ENCODE measurements at regions not wholly inside any gene's neighbourhood (a gene's known extent, or its start where the extent isn't known, plus 50 kb on each side); places are given as distances from the start of the nearest gene placed in this dataset.

DNA sequence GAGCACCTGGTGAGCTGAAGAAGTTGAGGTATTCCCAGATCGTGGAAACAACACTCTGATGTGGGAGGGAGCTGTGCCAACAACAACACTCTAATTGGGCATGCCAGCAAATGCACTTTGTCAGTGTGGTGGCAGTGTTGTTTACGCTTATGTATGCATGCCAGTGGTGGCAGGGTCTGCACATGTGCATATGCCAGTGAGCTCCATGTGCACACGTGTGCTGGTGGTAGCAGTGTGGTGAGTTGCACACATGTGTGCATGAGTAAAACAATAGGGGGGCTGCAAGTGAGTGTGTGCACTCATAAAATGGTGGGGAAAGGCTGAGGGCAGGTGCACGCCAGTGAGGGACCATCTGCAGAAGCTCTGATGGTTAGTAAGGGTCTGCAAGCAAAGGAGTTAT, 134.2 kb downstream of the DMRTA1 start:
- no peaks in the 10 kb centered on the region for H3K36me3 Mint-ChIP-seq
- Histone ChIP-seq H2AFZ (replicated peaks) (no peak overlapping the region), H3K27ac (no peak overlapping the region), H3F3A (ENCODE audit: low read depth) (no peaks in the 10 kb centered on the region), H3K4me2 (no peak overlapping the region), H3K79me2 (ENCODE audit: low read depth) (no peaks in the 10 kb centered on the region), H3K9ac (no peak overlapping the region), H3K27me3 (no peaks in the 10 kb centered on the region), H4K20me1 (ENCODE audit: low read depth) (no peaks in the 10 kb centered on the region), H3K4me3 (no peak overlapping the region), H3K4me1 (no peaks in the 10 kb centered on the region), H3K36me3 (no peaks in the 10 kb centered on the region), H3K9me3 (ENCODE audit: low read depth) (no peaks in the 10 kb centered on the region)
- no peak for DNase-seq (ENCODE audit: low spot score)
- no peak overlapping the region for H3K27ac Mint-ChIP-seq
- no peak for TF ChIP-seq EZH2phosphoT487 (IDR thresholded peaks at IDR 0.05)
- TF ChIP-seq EZH2 (IDR thresholded peaks at IDR 0.05), result no peak
- H3K4me3 Mint-ChIP-seq, result no peak overlapping the region
- peaks cover 3% of the 10 kb centered on the region for H3K27me3 Mint-ChIP-seq (ENCODE audit: insufficient read depth, low read depth)
- peaks cover 7% of the 10 kb centered on the region for H3K4me1 Mint-ChIP-seq
- peaks cover 29% of the 10 kb centered on the region for H3K9me3 Mint-ChIP-seq

DNA sequence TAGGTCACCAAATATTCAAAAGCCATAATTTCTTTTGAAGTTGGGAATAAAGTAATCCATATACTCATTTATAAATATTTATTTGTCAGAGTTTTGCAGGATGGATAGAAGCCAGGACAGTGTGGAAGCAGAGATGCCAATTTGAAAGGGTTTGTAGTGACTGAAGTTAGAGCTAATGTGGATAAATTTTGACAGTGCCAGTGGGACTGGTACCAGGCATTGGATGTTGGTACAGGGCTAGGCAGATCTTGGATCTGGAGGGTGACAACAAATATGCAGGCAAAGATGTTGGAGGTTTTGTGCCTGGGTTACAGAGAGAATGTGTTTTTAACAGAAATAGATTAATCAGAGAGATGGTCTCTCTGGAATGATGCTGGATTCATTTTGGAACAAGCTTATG, 135.6 kb downstream of the DMRTA1 start:
- no peak overlapping the region for H3K9ac ChIP-seq
- no peak for DNase-seq (ENCODE audit: low spot score)
- H3K4me1 ChIP-seq, result no peaks in the 10 kb centered on the region
- no peaks in the 10 kb centered on the region for H3K9me3 ChIP-seq (ENCODE audit: low read depth)
- no peaks in the 10 kb centered on the region for H4K20me1 ChIP-seq (ENCODE audit: low read depth)
- no peak overlapping the region for H3K4me3 ChIP-seq
- H3K79me2 ChIP-seq (ENCODE audit: low read depth), result no peaks in the 10 kb centered on the region
- no peaks in the 10 kb centered on the region for H3K36me3 Mint-ChIP-seq
- no peak overlapping the region for H2AFZ ChIP-seq (replicated peaks)
- no peaks in the 10 kb centered on the region for H3F3A ChIP-seq (ENCODE audit: low read depth)
- no peak for TF ChIP-seq EZH2 (IDR thresholded peaks at IDR 0.05)
- TF ChIP-seq, protein P1, sequence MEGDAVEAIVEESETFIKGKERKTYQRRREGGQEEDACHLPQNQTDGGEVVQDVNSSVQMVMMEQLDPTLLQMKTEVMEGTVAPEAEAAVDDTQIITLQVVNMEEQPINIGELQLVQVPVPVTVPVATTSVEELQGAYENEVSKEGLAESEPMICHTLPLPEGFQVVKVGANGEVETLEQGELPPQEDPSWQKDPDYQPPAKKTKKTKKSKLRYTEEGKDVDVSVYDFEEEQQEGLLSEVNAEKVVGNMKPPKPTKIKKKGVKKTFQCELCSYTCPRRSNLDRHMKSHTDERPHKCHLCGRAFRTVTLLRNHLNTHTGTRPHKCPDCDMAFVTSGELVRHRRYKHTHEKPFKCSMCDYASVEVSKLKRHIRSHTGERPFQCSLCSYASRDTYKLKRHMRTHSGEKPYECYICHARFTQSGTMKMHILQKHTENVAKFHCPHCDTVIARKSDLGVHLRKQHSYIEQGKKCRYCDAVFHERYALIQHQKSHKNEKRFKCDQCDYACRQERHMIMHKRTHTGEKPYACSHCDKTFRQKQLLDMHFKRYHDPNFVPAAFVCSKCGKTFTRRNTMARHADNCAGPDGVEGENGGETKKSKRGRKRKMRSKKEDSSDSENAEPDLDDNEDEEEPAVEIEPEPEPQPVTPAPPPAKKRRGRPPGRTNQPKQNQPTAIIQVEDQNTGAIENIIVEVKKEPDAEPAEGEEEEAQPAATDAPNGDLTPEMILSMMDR (IDR thresholded peaks at IDR 0.05), result no peak
- TF ChIP-seq EZH2phosphoT487 (IDR thresholded peaks at IDR 0.05), result no peak
- H3K27ac Mint-ChIP-seq, result no peak overlapping the region
- H3K4me2 ChIP-seq, result no peak overlapping the region
- peaks cover 23% of the 10 kb centered on the region for H3K9me3 Mint-ChIP-seq
- H3K27me3 Mint-ChIP-seq (ENCODE audit: insufficient read depth, low read depth), result no peaks in the 10 kb centered on the region
- no peak overlapping the region for H3K27ac ChIP-seq
- H3K36me3 ChIP-seq, result no peaks in the 10 kb centered on the region
- H3K4me1 Mint-ChIP-seq, result peaks cover 7% of the 10 kb centered on the region
- no peak overlapping the region for H3K4me3 Mint-ChIP-seq
- H3K27me3 ChIP-seq, result no peaks in the 10 kb centered on the region

DNA sequence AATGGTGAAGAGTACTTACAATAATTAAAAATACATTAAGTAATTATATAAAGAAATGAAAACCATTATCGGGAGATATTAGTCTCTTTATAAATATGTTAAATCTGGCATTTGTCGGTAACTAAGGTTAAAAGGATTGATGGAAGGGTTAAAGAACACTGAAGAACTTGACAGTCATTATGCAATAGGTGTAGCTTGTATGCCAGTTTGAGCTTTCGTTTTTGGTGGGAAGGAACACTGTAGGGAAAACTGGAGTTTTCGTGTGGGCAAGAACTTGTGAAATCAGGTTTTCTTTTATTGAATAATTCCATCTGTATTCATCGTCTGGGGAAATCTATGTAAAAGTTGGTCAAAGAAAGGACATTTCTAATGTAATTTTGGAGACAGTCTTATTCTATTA, 142.3 kb downstream of the DMRTA1 start:
- Histone ChIP-seq H3F3A (ENCODE audit: low read depth) (no peaks in the 10 kb centered on the region), H4K20me1 (ENCODE audit: low read depth) (no peaks in the 10 kb centered on the region), H3K79me2 (ENCODE audit: low read depth) (no peaks in the 10 kb centered on the region), H3K4me2 (no peak overlapping the region), H3K27me3 (no peaks in the 10 kb centered on the region), H3K27ac (no peak overlapping the region), H3K36me3 (no peaks in the 10 kb centered on the region), H3K4me1 (no peaks in the 10 kb centered on the region), H2AFZ (replicated peaks) (no peak overlapping the region), H3K9me3 (ENCODE audit: low read depth) (no peaks in the 10 kb centered on the region), H3K4me3 (no peak overlapping the region), H3K9ac (no peak overlapping the region)
- TF ChIP-seq, protein P1 (IDR thresholded peaks at IDR 0.05), result no peak
- no peak for TF ChIP-seq EZH2phosphoT487 (IDR thresholded peaks at IDR 0.05)
- no peak for TF ChIP-seq EZH2 (IDR thresholded peaks at IDR 0.05)
- no peaks in the 10 kb centered on the region for H3K36me3 Mint-ChIP-seq
- H3K4me1 Mint-ChIP-seq, result no peaks in the 10 kb centered on the region
- H3K27me3 Mint-ChIP-seq (ENCODE audit: insufficient read depth, low read depth), result no peaks in the 10 kb centered on the region
- H3K9me3 Mint-ChIP-seq, result no peaks in the 10 kb centered on the region
- no peak overlapping the region for H3K4me3 Mint-ChIP-seq
- no peak for DNase-seq (ENCODE audit: low spot score)
- no peak overlapping the region for H3K27ac Mint-ChIP-seq

DNA sequence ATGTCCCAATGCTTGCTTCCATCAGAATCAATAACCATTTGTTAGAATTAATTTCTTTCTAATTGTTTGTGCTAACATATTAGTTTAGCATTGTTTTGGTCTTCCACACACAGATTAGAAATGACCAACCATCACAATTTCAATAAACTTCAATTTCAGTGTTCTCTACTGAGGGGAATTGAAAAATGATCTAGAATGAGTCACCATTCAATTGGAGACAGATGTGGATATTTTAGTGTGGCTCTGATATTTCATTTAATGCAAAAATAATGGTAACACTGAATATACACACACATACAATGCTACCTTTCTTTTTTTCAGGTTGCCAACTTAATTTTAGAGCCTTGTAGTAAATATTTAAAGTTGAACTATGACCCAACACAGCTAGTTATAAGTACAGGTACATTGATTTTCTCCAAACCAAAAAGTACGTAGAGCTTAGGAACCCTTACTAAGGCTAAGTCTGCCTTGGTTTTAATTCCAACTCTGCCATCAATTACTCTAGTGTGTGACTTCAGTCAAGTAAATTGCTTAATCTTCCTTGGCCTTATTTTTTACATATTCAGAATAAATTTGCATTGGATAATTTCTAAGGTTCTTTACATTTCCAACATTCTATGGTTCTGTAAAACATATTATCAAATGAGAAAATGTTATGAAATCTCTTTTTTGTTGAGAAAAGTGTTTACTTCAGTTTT, 143.9 kb downstream of the DMRTA1 start:
- TF ChIP-seq, protein P1 (IDR thresholded peaks at IDR 0.05), result no peak
- TF ChIP-seq EZH2phosphoT487 (IDR thresholded peaks at IDR 0.05) (no peak), EZH2 (IDR thresholded peaks at IDR 0.05) (no peak)
- no peak overlapping the region for H3K4me3 Mint-ChIP-seq
- Histone ChIP-seq H2AFZ (replicated peaks) (no peak overlapping the region), H4K20me1 (ENCODE audit: low read depth) (no peaks in the 10 kb centered on the region), H3K79me2 (ENCODE audit: low read depth) (no peaks in the 10 kb centered on the region), H3K4me2 (no peak overlapping the region), H3K4me3 (no peak overlapping the region), H3K9ac (no peak overlapping the region), H3K4me1 (no peaks in the 10 kb centered on the region), H3K27me3 (no peaks in the 10 kb centered on the region), H3K36me3 (no peaks in the 10 kb centered on the region), H3K9me3 (ENCODE audit: low read depth) (no peaks in the 10 kb centered on the region), H3K27ac (no peak overlapping the region), H3F3A (ENCODE audit: low read depth) (no peaks in the 10 kb centered on the region)
- H3K4me1 Mint-ChIP-seq, result no peaks in the 10 kb centered on the region
- no peaks in the 10 kb centered on the region for H3K27me3 Mint-ChIP-seq (ENCODE audit: insufficient read depth, low read depth)
- no peak for DNase-seq (ENCODE audit: low spot score)
- H3K27ac Mint-ChIP-seq, result no peak overlapping the region
- no peaks in the 10 kb centered on the region for H3K9me3 Mint-ChIP-seq
- H3K36me3 Mint-ChIP-seq, result no peaks in the 10 kb centered on the region

Measured in neural progenitor cell (in vitro differentiated cells).